Heart left ventricle (tissue), 16 donors: ENCODE measurements at regions not wholly inside any gene's neighbourhood (a gene's known extent, or its start where the extent isn't known, plus 50 kb on each side); places are given as distances from the start of the nearest gene placed in this dataset.

Experiments used
- ATAC-seq, 4 donors: fragments of 200-7000 bp; cut with Tn5 transposase; one replicate each; pipeline ENCODE4 v1.9.1; 2020 to 2022; ENCODE audit warnings: moderate library complexity in 4 of 4, mild to moderate bottlenecking in 3 of 4, moderate number of reproducible peaks in 1 of 4
- DNase-seq, 5 donors: peaks; one replicate each; pipeline ENCODE4 v3.0.0-alpha.2; 2020
- H3K27ac ChIP-seq, 12 donors: fragments of 200-600 bp; sonication (generic) in 4 of 12; one replicate each; pipeline versions ENCODE4 v1.5.0 to v1.8.0; 2016 to 2022; ENCODE audit warnings: mild to moderate bottlenecking in 2 of 12
- H3K27me3 ChIP-seq, 9 donors: fragments of 200-600 bp; sonication (generic) in 2 of 9; one replicate each; pipeline versions ENCODE4 v1.5.1 to v1.8.0; 2016 to 2022; ENCODE audit warnings: mild to moderate bottlenecking in 3 of 9
- H3K36me3 ChIP-seq, 9 donors: fragments of 200-600 bp; sonication (generic) in 2 of 9; one replicate each; pipeline versions ENCODE4 v1.5.0 to v1.8.0; 2018 to 2022; ENCODE audit warnings: mild to moderate bottlenecking in 2 of 9
- H3K4me1 ChIP-seq, 12 donors: fragments of 200-600 bp; sonication (generic) in 4 of 12; one replicate each; pipeline versions ENCODE4 v1.5.0 to v1.8.0; 2016 to 2022; ENCODE audit warnings: mild to moderate bottlenecking in 3 of 12
- H3K4me3 ChIP-seq, 12 donors: fragments of 200-600 bp; sonication (generic) in 4 of 12; one replicate each; pipeline versions ENCODE4 v1.5.0 to v1.8.0; 2017 to 2022; ENCODE audit warnings: mild to moderate bottlenecking in 9 of 12, moderate library complexity in 4 of 12
- H3K9me3 ChIP-seq, 12 donors: fragments of 200-600 bp; sonication (generic) in 4 of 12; one replicate each; pipeline versions ENCODE4 v1.5.0 to v1.8.0; 2016 to 2022; ENCODE audit warnings: mild to moderate bottlenecking in 1 of 12
- CTCF ChIP-seq, 12 donors: fragments of 200-600 bp; sonication (generic) in 4 of 12; IDR thresholded peaks; one replicate each; pipeline versions ENCODE4 v1.5.0 to v1.8.0; 2018 to 2022; ENCODE audit warnings: antibody characterized with exemption in 12 of 12, mild to moderate bottlenecking in 5 of 12
- POLR2A ChIP-seq, 2 donors: fragments of 450-650 bp; IDR thresholded peaks; one replicate each; pipeline ENCODE4 v1.6.1; 2017; ENCODE audit warnings: antibody characterized with exemption in 2 of 2, mild to moderate bottlenecking in 2 of 2, moderate library complexity in 2 of 2
- WGBS, 4 donors: extraction: QIAGEN DNeasy Blood & Tissue Kit in 2 of 4; methylation state at CpG; one replicate each; pipeline versions ENCODE4 v1.1.5 to v1.1.7; 2013 to 2018; 5-methylcytosine and 5-hydroxymethylcytosine counted together
- intact Hi-C, 10 donors: fragments of 100-400 bp; cut with DNase I; formaldehyde crosslinking; loops; one replicate each; pipeline versions ENCODE4 v1.11.1 to v1.14.2; 2022
- donor health status: ischemic (EF 13 %, LVEDD 7.1; RV severe dilation, severe dysfunction).
- donor health status: healthy with polysubstance abuse.
- donor health status: DM: no; HTN: yes; CAD: no.
- donor health status: DM: no; HTN: no; CAD: no.
- donor health status: ischemic (EF 25% LVEDD 6.9; RV normal size, moderate dysfunction).
- donor health status: ischemic (EF 25% LVEDD 5.7; RV mildly dilated, moderate dysfunction).
- donor health status: healthy.
- donor health status: DM: yes; HTN: yes; CAD: no.
- donor health status: ischemic (EF 35%, LVEDD 5.7; RV mildly dilated, moderate dysfunction).
- donor health status: nonischemic (EF 11% LVEDD 7.7; RV severe dilation, severe dysfunction).
- donor health status: DM: yes; HTN: yes; CAD: no.
- donor health status: PGD.
- donor health status: ischemic (EF 29% LVEDD 5.4; RV normal size, mild dysfunction).
- donor health status: nonischemic (EF 23%, LVEDD 6.1; RV moderate dilation, normal function).

DNA sequence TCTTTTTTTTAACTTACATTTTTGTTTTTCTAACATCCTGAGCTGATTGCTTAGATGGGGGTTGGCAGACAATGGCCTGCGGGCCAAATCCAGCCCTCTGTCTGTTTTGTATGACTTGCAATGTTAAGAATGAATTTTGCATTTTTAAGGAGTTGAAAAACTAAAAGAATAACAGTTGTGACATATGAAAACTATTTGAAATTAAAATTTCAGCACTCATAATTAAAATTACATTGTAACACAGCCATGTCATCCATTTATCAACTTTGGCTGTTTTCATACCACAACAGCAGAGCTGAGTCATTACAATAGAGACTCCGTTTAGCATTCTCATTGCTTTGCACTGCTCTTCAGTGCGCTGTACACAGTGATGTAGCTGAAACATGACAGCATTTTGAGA, 94.1 kb upstream of the MC4R start:
- WGBS, 4 donors = 76 to 83% (median 79%) methylated on average over 3 of the region's 3 CpGs
- Histone ChIP-seq H3K27me3 (no peaks in the 10 kb centered on the region), H3K4me3 (no peak overlapping the region), H3K36me3 (no peaks in the 10 kb centered on the region), H3K27ac (no peak overlapping the region), H3K9me3 (no peaks in the 10 kb centered on the region), H3K4me1 (no peaks in the 10 kb centered on the region)
- ATAC-seq = peak in 1 of 4 donors; percentile 45
- no peak for DNase-seq
- intact Hi-C loops = no loop called here
- no peak for TF ChIP-seq CTCF (IDR thresholded peaks at IDR 0.05)
- TF ChIP-seq POLR2A (IDR thresholded peaks at IDR 0.05) = no peak

DNA sequence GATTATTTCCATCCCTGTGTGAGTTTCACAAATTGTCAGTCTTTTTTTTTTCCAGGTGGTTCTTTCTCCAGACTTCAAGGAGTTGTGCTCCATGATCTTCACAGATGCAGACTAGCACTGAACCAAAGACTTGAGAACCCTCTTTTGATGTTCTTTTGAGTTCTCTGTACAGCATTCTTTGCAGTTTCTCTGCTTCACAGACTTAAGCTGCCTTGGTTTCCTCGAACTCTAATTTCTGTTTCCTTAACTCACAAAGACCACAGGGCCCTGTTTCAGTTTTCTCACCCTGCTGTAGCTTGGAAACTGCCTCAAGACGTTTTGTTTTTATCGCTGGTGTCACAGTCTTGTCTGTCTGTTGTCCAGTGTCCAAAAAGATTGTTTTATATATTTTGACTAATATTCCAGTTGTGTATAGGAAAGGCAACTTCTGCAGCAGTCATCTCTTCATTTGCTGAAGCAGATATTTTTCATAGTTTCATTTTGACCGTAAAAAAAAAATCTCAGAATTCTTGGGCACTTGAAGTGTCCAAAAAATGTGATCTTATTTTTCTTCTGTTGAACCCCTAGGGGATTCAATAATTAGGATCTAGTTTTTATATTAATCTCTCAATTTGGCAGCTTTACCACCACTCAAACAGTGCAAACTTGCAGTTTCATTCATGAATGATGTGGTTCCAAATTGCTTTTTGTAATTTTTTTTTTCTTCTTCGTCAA, 97.0 kb upstream of the MC4R start:
- ATAC-seq (no peak), DNase-seq (no peak)
- WGBS, 4 donors = 50 to 62% (median 53%) methylated on average over 5 of the region's 5 CpGs
- H3K36me3 ChIP-seq = no peaks in the 10 kb centered on the region
- H3K27ac ChIP-seq = peak overlapping the region in 4 of 12 donors; percentile 4 to 32 (median 19)
- intact Hi-C loops = loop anchor here in 1 of 10 donors (10.0 kb wide), 1 partner anchor 55 kb away; no protein-coding TSS in a partner anchor
- H3K4me3 ChIP-seq = peak overlapping the region in 2 of 12 donors; percentile 11 to 32
- no peak for TF ChIP-seq CTCF (IDR thresholded peaks at IDR 0.05)
- TF ChIP-seq POLR2A (IDR thresholded peaks at IDR 0.05) = no peak
- H3K4me1 ChIP-seq = no peaks in the 10 kb centered on the region
- no peaks in the 10 kb centered on the region for H3K27me3 ChIP-seq
- H3K9me3 ChIP-seq = no peaks in the 10 kb centered on the region

GRCh38 chr18:60471652-60472051, 99.1 kb upstream of the MC4R start:
- no peak for DNase-seq
- Histone ChIP-seq H3K27me3 (no peaks in the 10 kb centered on the region), H3K4me1 (no peaks in the 10 kb centered on the region), H3K27ac (no peak overlapping the region), H3K36me3 (no peaks in the 10 kb centered on the region), H3K9me3 (peaks cover 0 to 6% (median 0%) of the 10 kb centered on the region in 12 donors), H3K4me3 (no peak overlapping the region)
- TF ChIP-seq POLR2A (IDR thresholded peaks at IDR 0.05) (no peak), CTCF (IDR thresholded peaks at IDR 0.05) (no peak)
- 47 to 87% (median 82%) methylated on average over 1 of the region's 1 CpG for WGBS, 4 donors
- intact Hi-C loops = loop anchor here in 1 of 10 donors (10.0 kb wide), 1 partner anchor 57 kb away; no protein-coding TSS in a partner anchor
- ATAC-seq = peak in 2 of 4 donors; percentile 41 to 88

DNA sequence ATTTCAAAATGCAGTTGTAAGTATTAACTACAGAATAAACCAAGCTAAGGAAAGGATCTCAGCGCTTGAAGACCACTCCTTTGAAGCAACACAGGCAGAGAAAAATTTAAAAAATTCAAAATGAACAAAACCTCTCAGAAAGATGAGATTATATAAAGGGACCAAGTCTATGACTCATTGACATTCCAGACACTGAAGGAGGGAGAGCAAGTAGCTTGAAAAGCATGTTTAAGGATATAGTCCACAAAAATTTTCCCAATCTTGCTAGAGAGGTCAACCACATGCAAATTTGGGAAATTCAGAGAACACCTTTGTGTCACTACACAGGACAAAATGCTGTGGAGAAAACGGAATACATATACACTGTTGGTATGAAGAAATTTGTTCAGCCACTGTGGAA, 112.6 kb upstream of the MC4R start:
- no peaks in the 10 kb centered on the region for H3K4me1 ChIP-seq
- ATAC-seq (no peak), DNase-seq (no peak)
- no peaks in the 10 kb centered on the region for H3K9me3 ChIP-seq
- intact Hi-C loops = no loop called here
- H3K4me3 ChIP-seq = no peak overlapping the region
- H3K36me3 ChIP-seq = no peaks in the 10 kb centered on the region
- WGBS, 4 donors = 60 to 71% (median 69%) methylated on average over 2 of the region's 2 CpGs
- no peak overlapping the region for H3K27ac ChIP-seq
- TF ChIP-seq POLR2A (IDR thresholded peaks at IDR 0.05) = no peak
- H3K27me3 ChIP-seq = no peaks in the 10 kb centered on the region

DNA sequence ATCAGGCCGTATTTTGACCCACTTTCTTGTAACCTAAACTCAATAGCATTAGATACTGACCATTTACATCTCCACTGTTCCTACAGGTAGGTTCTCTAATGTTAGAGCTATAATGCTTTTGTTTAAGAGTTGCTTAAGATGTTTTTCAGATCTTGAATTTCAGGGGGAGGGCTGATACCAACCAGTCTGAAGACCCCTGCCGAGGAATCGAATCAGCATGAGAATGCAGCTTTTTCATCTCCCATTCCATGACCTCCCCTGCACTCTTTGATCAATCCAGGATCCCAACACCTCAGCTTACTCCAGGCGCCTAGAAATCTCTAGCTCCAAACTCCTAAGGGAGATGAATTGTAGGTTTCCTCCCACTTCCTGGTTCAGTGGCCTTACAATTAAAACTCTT, 120.5 kb upstream of the MC4R start:
- intact Hi-C loops = no loop called here
- TF ChIP-seq CTCF (IDR thresholded peaks at IDR 0.05) = no peak
- TF ChIP-seq POLR2A (IDR thresholded peaks at IDR 0.05) = no peak
- ATAC-seq = no peak
- Histone ChIP-seq H3K27me3 (no peaks in the 10 kb centered on the region), H3K4me3 (no peak overlapping the region), H3K4me1 (no peaks in the 10 kb centered on the region), H3K27ac (no peak overlapping the region), H3K9me3 (no peaks in the 10 kb centered on the region), H3K36me3 (no peaks in the 10 kb centered on the region)
- no peak for DNase-seq
- 30 to 39% (median 36%) methylated on average over 4 of the region's 4 CpGs for WGBS, 4 donors
